ENCODE measurements at regions not wholly inside any gene's neighbourhood (a gene's known extent, or its start where the extent isn't known, plus 50 kb on each side); places are given as distances from the start of the nearest gene placed in this dataset.

DNA sequence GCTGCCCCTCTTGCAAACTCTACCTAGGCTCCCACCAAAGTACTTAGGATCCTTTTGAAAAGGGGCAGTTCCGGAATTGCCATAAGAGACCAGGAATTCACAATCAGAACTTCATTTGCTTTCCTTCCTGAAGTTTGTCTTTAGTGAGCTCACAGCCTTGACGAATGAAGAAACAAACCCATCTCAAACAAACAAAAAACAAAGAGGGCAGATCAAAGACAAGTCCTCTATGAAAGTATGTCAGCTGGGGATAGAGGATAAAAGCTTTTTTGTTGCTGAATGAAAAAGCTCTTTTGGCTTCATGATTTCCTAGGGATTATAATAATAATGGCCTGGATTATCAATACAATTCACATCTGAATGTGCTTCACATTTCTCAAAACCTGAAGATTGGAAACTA lies 357.9 kb upstream of the DUSP10 start:
- Histone ChIP-seq H3K9me3 (replicated peaks; ENCODE audit: insufficient read depth, low read length) (no peaks in the 10 kb centered on the region), H3K9ac (ENCODE audit: low read length) (no peak overlapping the region), H4K20me1 (ENCODE audit: insufficient read depth, low read length) (no peaks in the 10 kb centered on the region), H3F3A (ENCODE audit: insufficient read depth, low read length) (no peaks in the 10 kb centered on the region), H3K79me2 (ENCODE audit: low read length) (no peaks in the 10 kb centered on the region), H3K4me1 (ENCODE audit: low read length) (no peaks in the 10 kb centered on the region), H3K36me3 (replicated peaks; ENCODE audit: insufficient read depth, low read length) (no peaks in the 10 kb centered on the region), H3K27me3 (replicated peaks; ENCODE audit: insufficient read depth, low read length) (no peaks in the 10 kb centered on the region), H2AFZ (ENCODE audit: low read length) (no peak overlapping the region), H3K4me3 (ENCODE audit: low read length) (no peak overlapping the region), H3K4me2 (ENCODE audit: low read depth, low read length) (no peak overlapping the region), H3K27ac (ENCODE audit: low read length) (no peak overlapping the region), H3K9me2 (replicated peaks; ENCODE audit: insufficient read depth, low read length) (no peaks in the 10 kb centered on the region)
- DNase-seq, result no peak
- TF ChIP-seq EZH2 (optimal IDR thresholded peaks at IDR 0.05; ENCODE audit: low read depth, low read length) (no peak), EZH2phosphoT487 (IDR thresholded peaks at IDR 0.05; ENCODE audit: low read length) (no peak)
- TF ChIP-seq, protein P1, sequence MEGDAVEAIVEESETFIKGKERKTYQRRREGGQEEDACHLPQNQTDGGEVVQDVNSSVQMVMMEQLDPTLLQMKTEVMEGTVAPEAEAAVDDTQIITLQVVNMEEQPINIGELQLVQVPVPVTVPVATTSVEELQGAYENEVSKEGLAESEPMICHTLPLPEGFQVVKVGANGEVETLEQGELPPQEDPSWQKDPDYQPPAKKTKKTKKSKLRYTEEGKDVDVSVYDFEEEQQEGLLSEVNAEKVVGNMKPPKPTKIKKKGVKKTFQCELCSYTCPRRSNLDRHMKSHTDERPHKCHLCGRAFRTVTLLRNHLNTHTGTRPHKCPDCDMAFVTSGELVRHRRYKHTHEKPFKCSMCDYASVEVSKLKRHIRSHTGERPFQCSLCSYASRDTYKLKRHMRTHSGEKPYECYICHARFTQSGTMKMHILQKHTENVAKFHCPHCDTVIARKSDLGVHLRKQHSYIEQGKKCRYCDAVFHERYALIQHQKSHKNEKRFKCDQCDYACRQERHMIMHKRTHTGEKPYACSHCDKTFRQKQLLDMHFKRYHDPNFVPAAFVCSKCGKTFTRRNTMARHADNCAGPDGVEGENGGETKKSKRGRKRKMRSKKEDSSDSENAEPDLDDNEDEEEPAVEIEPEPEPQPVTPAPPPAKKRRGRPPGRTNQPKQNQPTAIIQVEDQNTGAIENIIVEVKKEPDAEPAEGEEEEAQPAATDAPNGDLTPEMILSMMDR (IDR thresholded peaks at IDR 0.05; ENCODE audit: low read length), result no peak

DNA sequence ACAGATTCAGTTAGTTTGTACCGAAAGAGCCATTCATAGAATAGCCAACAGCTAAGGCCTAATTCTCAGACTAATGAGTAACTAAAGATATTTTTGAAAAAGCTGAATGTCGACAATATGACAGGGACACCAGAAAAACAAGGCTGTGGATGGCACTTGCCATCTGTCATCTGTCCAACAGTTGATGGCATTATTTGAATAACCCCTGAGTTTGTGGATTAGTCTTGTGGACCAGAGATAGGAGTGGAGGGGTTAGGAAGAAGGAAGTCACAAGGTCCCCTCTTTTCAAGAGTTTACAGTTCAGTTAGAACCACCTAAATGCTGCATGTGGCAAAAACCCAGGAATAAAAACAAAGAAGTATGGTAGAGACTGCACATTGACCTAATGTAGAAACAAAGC lies 356.5 kb upstream of the DUSP10 start:
- no peaks in the 10 kb centered on the region for H3F3A ChIP-seq (ENCODE audit: insufficient read depth, low read length)
- no peak overlapping the region for H3K4me3 ChIP-seq (ENCODE audit: low read length)
- no peak for DNase-seq
- no peaks in the 10 kb centered on the region for H3K79me2 ChIP-seq (ENCODE audit: low read length)
- no peaks in the 10 kb centered on the region for H4K20me1 ChIP-seq (ENCODE audit: insufficient read depth, low read length)
- H3K9me3 ChIP-seq (replicated peaks; ENCODE audit: insufficient read depth, low read length), result no peaks in the 10 kb centered on the region
- H3K4me2 ChIP-seq (ENCODE audit: low read depth, low read length), result no peak overlapping the region
- H3K27ac ChIP-seq (ENCODE audit: low read length), result no peak overlapping the region
- no peaks in the 10 kb centered on the region for H3K27me3 ChIP-seq (replicated peaks; ENCODE audit: insufficient read depth, low read length)
- H3K9ac ChIP-seq (ENCODE audit: low read length), result no peak overlapping the region
- TF ChIP-seq, protein P1 (IDR thresholded peaks at IDR 0.05; ENCODE audit: low read length), result no peak
- TF ChIP-seq EZH2phosphoT487 (IDR thresholded peaks at IDR 0.05; ENCODE audit: low read length) (no peak), EZH2 (optimal IDR thresholded peaks at IDR 0.05; ENCODE audit: low read depth, low read length) (no peak)
- H3K36me3 ChIP-seq (replicated peaks; ENCODE audit: insufficient read depth, low read length), result no peaks in the 10 kb centered on the region
- H3K4me1 ChIP-seq (ENCODE audit: low read length), result no peaks in the 10 kb centered on the region
- no peak overlapping the region for H2AFZ ChIP-seq (ENCODE audit: low read length)
- no peaks in the 10 kb centered on the region for H3K9me2 ChIP-seq (replicated peaks; ENCODE audit: insufficient read depth, low read length)

DNA sequence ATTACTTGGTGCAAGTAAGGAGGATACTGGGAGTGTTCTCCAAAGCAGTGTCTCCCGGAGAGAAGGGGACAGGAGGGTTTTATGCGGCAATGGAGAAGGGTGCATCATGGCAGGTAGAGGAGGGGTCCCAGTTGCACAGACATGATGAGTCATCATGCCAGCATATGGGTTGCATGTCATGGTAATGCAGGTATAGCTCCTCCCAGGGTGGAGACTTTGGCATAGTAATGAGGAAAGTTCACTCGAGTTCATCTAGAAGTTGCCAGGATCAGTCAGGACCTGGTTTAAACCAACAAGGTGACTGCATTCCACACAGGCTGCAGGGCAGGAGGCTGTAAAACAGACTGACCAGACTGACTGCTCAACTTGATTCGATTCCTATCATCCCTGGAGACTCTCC lies 355.7 kb upstream of the DUSP10 start:
- H3K27me3 ChIP-seq (replicated peaks; ENCODE audit: insufficient read depth, low read length), result no peaks in the 10 kb centered on the region
- H3K9ac ChIP-seq (ENCODE audit: low read length), result no peak overlapping the region
- H3K36me3 ChIP-seq (replicated peaks; ENCODE audit: insufficient read depth, low read length), result no peaks in the 10 kb centered on the region
- no peaks in the 10 kb centered on the region for H3F3A ChIP-seq (ENCODE audit: insufficient read depth, low read length)
- DNase-seq, result no peak
- no peak overlapping the region for H3K4me2 ChIP-seq (ENCODE audit: low read depth, low read length)
- no peaks in the 10 kb centered on the region for H3K9me2 ChIP-seq (replicated peaks; ENCODE audit: insufficient read depth, low read length)
- no peak overlapping the region for H2AFZ ChIP-seq (ENCODE audit: low read length)
- H3K4me1 ChIP-seq (ENCODE audit: low read length), result no peaks in the 10 kb centered on the region
- H3K4me3 ChIP-seq (ENCODE audit: low read length), result no peak overlapping the region
- no peaks in the 10 kb centered on the region for H3K9me3 ChIP-seq (replicated peaks; ENCODE audit: insufficient read depth, low read length)
- no peak overlapping the region for H3K27ac ChIP-seq (ENCODE audit: low read length)
- H3K79me2 ChIP-seq (ENCODE audit: low read length), result no peaks in the 10 kb centered on the region
- TF ChIP-seq EZH2phosphoT487 (IDR thresholded peaks at IDR 0.05; ENCODE audit: low read length), result no peak
- TF ChIP-seq, protein P1 (IDR thresholded peaks at IDR 0.05; ENCODE audit: low read length), result no peak
- TF ChIP-seq EZH2 (optimal IDR thresholded peaks at IDR 0.05; ENCODE audit: low read depth, low read length), result no peak
- H4K20me1 ChIP-seq (ENCODE audit: insufficient read depth, low read length), result no peaks in the 10 kb centered on the region
